AG10803 (cell line): ENCODE measurements at regions not wholly inside any gene's neighbourhood (a gene's known extent, or its start where the extent isn't known, plus 50 kb on each side); places are given as distances from the start of the nearest gene placed in this dataset.

Experiments used
- DNase-seq: peaks from one replicate; pipeline ENCODE4 v3.0.0; 2010; ENCODE audit warnings: low read depth
- H3K4me3 ChIP-seq: 2 replicates; pipeline ENCODE4 v1.5.1; 2011; ENCODE audit warnings: mild to moderate bottlenecking, low read length, control low read depth
- CTCF ChIP-seq: conservative IDR thresholded peaks from 2 replicates; pipeline ENCODE4 v1.5.1; 2011; ENCODE audit warnings: mild to moderate bottlenecking, low read length, control low read depth, inconsistent platforms

DNA sequence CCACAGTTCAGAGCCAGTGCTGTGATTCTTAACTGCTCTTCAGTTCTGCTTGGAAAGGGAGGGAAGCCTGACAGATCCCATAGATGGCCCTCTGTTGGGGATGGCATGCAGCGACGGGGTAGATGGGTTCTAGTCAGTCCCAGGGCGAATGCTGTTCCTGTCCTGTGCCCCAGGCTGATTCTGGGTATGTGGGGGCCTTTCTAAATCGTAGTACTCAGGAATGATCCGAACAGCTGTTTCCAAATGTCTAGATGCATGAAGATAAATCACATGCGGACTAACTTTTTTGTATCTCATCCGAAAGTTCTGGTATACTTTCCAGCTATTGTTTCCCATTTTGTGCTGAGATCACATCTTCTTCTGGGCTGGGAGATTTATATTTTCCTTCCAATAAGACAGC, 186.0 kb upstream of the MKI67 start:
- TF ChIP-seq CTCF = no peak
- no peak for DNase-seq
- H3K4me3 ChIP-seq = no peak overlapping the region

GRCh38 chr10:128314686-128315085, 188.5 kb upstream of the MKI67 start:
- no peak for TF ChIP-seq CTCF
- no peak for DNase-seq
- no peak overlapping the region for H3K4me3 ChIP-seq

DNA sequence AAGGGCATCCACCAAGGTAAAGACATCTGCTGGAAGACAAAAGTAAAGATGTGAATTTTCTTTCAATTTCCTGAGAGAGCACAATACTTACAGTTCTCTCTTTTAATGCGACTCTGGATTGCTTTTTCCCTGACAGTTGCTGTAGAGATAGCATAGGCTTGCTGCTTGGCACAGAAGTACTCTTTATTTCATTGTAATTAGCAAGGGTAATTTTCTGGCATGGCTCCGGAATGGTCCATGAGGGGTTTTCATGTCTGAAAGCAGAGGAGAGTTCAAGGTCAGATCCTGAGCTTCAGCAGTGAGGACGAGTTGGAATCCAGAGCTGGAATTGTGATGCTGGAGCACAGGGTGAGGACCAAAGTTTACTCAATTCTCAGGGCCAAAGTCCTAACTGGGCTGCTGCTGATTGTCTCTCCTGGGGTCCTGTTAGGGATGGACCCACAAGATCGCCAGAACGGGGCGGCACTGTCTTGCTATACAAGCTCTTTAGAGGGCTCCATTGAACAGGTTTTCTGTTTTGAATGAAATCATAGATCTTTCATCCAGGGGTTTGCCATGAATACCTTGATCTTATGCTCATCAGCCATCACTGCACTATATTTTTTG, 190.0 kb upstream of the MKI67 start:
- no peak for DNase-seq
- H3K4me3 ChIP-seq = no peak overlapping the region
- TF ChIP-seq CTCF = no peak

GRCh38 chr10:128316925-128317324, 190.7 kb upstream of the MKI67 start:
- H3K4me3 ChIP-seq = no peak overlapping the region
- TF ChIP-seq CTCF = no peak
- DNase-seq = no peak

- TF ChIP-seq CTCF = no peak
- DNase-seq = no peak
- no peak overlapping the region for H3K4me3 ChIP-seq
These were observed 192.1 kb upstream of the MKI67 start for GRCh38 chr10:128318366-128318765.

- DNase-seq = no peak
- no peak for TF ChIP-seq CTCF
- H3K4me3 ChIP-seq = no peak overlapping the region
These were observed 192.7 kb upstream of the MKI67 start for GRCh38 chr10:128318913-128319312.

- TF ChIP-seq CTCF = no peak
- H3K4me3 ChIP-seq = no peak overlapping the region
- DNase-seq = no peak
These were observed 195.9 kb upstream of the MKI67 start for GRCh38 chr10:128322106-128322505.
